Activated naive CD8-positive, alpha-beta T cell treated with anti-CD3 and anti-CD28 coated beads, Interleukin-2, amount 50 U/mL, for 24 hours (primary cell): ENCODE measurements at regions not wholly inside any gene's neighbourhood (a gene's known extent, or its start where the extent isn't known, plus 50 kb on each side); places are given as distances from the start of the nearest gene placed in this dataset.
A peak's percentile ranks its signal among the peaks of the same experiment; 100 is the strongest.
"Not testable (repeated sequence)": the region's sequence is repeated elsewhere in the genome, so short reads cannot be mapped to it uniquely, and the experiment has no call there.

ENCODE experiments used
- ATAC-seq: fragments of 150-1000 bp; cut with Tn5 transposase; one replicate; pipeline ENCODE4 v1.10.0; 2021
- DNase-seq: peaks from one replicate; pipeline ENCODE4 v3.0.0; 2021
- H3K27ac Mint-ChIP-seq: one replicate; pipeline ENCODE4 v1.8.0; 2021; ENCODE audit warnings: mild to moderate bottlenecking, mixed read lengths
- H3K27me3 Mint-ChIP-seq: one replicate; pipeline ENCODE4 v1.8.0; 2021; ENCODE audit warnings: mixed read lengths
- H3K36me3 Mint-ChIP-seq: one replicate; pipeline ENCODE4 v1.8.0; 2021; ENCODE audit warnings: low read depth, mixed read lengths
- H3K4me1 Mint-ChIP-seq: one replicate; pipeline ENCODE4 v1.8.0; 2021; ENCODE audit warnings: mixed read lengths
- H3K4me3 Mint-ChIP-seq: one replicate; pipeline ENCODE4 v1.8.0; 2021; ENCODE audit warnings: mild to moderate bottlenecking, moderate library complexity, mixed read lengths
- H3K9me3 Mint-ChIP-seq: one replicate; pipeline ENCODE4 v1.8.0; 2021; ENCODE audit warnings: mixed read lengths

- peaks cover 5% of the 10 kb centered on the region for H3K36me3 Mint-ChIP-seq
- H3K4me3 Mint-ChIP-seq = no peak overlapping the region
- no peak overlapping the region for H3K27ac Mint-ChIP-seq
- no peaks in the 10 kb centered on the region for H3K9me3 Mint-ChIP-seq
- H3K4me1 Mint-ChIP-seq = peaks cover 19% of the 10 kb centered on the region
- DNase-seq (no peak), ATAC-seq (no peak)
- H3K27me3 Mint-ChIP-seq = no peaks in the 10 kb centered on the region
These were observed 483.6 kb upstream of the RGS6 start for GRCh38 chr14:71448431-71449315.

- ATAC-seq = no peak
- peaks cover 5% of the 10 kb centered on the region for H3K36me3 Mint-ChIP-seq
- H3K27me3 Mint-ChIP-seq = no peaks in the 10 kb centered on the region
- H3K27ac Mint-ChIP-seq = no peak overlapping the region
- no peak for DNase-seq
- H3K9me3 Mint-ChIP-seq = no peaks in the 10 kb centered on the region
- H3K4me3 Mint-ChIP-seq = no peak overlapping the region
- peaks cover 17% of the 10 kb centered on the region for H3K4me1 Mint-ChIP-seq
These were observed 482.7 kb upstream of the RGS6 start for GRCh38 chr14:71449316-71450055.

GRCh38 chr14:71451501-71451900, 480.7 kb upstream of the RGS6 start:
- ATAC-seq (no peak), DNase-seq (no peak)
- Mint-ChIP-seq H3K27ac (no peak overlapping the region), H3K36me3 (peaks cover 8% of the 10 kb centered on the region), H3K9me3 (no peaks in the 10 kb centered on the region), H3K4me1 (peaks cover 21% of the 10 kb centered on the region), H3K27me3 (no peaks in the 10 kb centered on the region), H3K4me3 (no peak overlapping the region)

- DNase-seq (no peak), ATAC-seq (peak; percentile 61)
- Mint-ChIP-seq H3K36me3 (peaks cover 8% of the 10 kb centered on the region), H3K4me1 (peaks cover 21% of the 10 kb centered on the region), H3K4me3 (no peak overlapping the region), H3K27ac (no peak overlapping the region), H3K9me3 (no peaks in the 10 kb centered on the region), H3K27me3 (no peaks in the 10 kb centered on the region)
These were observed 479.7 kb upstream of the RGS6 start for GRCh38 chr14:71452539-71452938.

- Mint-ChIP-seq H3K9me3 (no peaks in the 10 kb centered on the region), H3K27me3 (no peaks in the 10 kb centered on the region), H3K36me3 (peaks cover 11% of the 10 kb centered on the region), H3K27ac (no peak overlapping the region), H3K4me3 (no peak overlapping the region), H3K4me1 (peaks cover 21% of the 10 kb centered on the region)
- no peak for ATAC-seq
- DNase-seq = no peak
These were observed 479.2 kb upstream of the RGS6 start for GRCh38 chr14:71452987-71453386.

GRCh38 chr14:71454010-71454409, 478.2 kb upstream of the RGS6 start:
- Mint-ChIP-seq H3K4me3 (no peak overlapping the region), H3K9me3 (no peaks in the 10 kb centered on the region), H3K27ac (no peak overlapping the region), H3K4me1 (peaks cover 16% of the 10 kb centered on the region), H3K36me3 (peaks cover 11% of the 10 kb centered on the region), H3K27me3 (no peaks in the 10 kb centered on the region)
- no peak for ATAC-seq
- no peak for DNase-seq

- H3K27ac Mint-ChIP-seq = no peak overlapping the region
- no peak overlapping the region for H3K4me3 Mint-ChIP-seq
- H3K36me3 Mint-ChIP-seq = peaks cover 13% of the 10 kb centered on the region
- no peak for DNase-seq
- H3K27me3 Mint-ChIP-seq = no peaks in the 10 kb centered on the region
- ATAC-seq = no peak
- peaks cover 14% of the 10 kb centered on the region for H3K4me1 Mint-ChIP-seq
- no peaks in the 10 kb centered on the region for H3K9me3 Mint-ChIP-seq
These were observed 477.5 kb upstream of the RGS6 start for GRCh38 chr14:71454513-71455332.

GRCh38 chr14:71460091-71460490, 472.1 kb upstream of the RGS6 start:
- Mint-ChIP-seq H3K27me3 (no peaks in the 10 kb centered on the region), H3K36me3 (peaks cover 37% of the 10 kb centered on the region)

GRCh38 chr14:71461617-71462016, 470.6 kb upstream of the RGS6 start:
- H3K36me3 Mint-ChIP-seq = peaks cover 36% of the 10 kb centered on the region
- H3K4me3 Mint-ChIP-seq, H3K27ac Mint-ChIP-seq, ATAC-seq, DNase-seq, H3K9me3 Mint-ChIP-seq, H3K27me3 Mint-ChIP-seq, H3K4me1 Mint-ChIP-seq: not testable (repeated sequence)

More at GRCh38 chr14:71460091-71460490, 472.1 kb upstream of the RGS6 start:
- ATAC-seq (no peak), DNase-seq (no peak)
- peaks cover 3% of the 10 kb centered on the region for H3K9me3 Mint-ChIP-seq
- peaks cover 2% of the 10 kb centered on the region for H3K4me1 Mint-ChIP-seq
- no peak overlapping the region for H3K4me3 Mint-ChIP-seq
- no peak overlapping the region for H3K27ac Mint-ChIP-seq

- H3K4me1 Mint-ChIP-seq = no peaks in the 10 kb centered on the region
- H3K36me3 Mint-ChIP-seq = peaks cover 44% of the 10 kb centered on the region
- no peak overlapping the region for H3K27ac Mint-ChIP-seq
- ATAC-seq = no peak
- H3K27me3 Mint-ChIP-seq = no peaks in the 10 kb centered on the region
- H3K4me3 Mint-ChIP-seq = no peak overlapping the region
- no peak for DNase-seq
- H3K9me3 Mint-ChIP-seq = peaks cover 9% of the 10 kb centered on the region
These were observed 468.4 kb upstream of the RGS6 start for GRCh38 chr14:71463807-71464206.

- Mint-ChIP-seq H3K27ac (no peak overlapping the region), H3K4me3 (no peak overlapping the region), H3K36me3 (peaks cover 44% of the 10 kb centered on the region), H3K27me3 (no peaks in the 10 kb centered on the region), H3K4me1 (peaks cover 2% of the 10 kb centered on the region), H3K9me3 (peaks cover 9% of the 10 kb centered on the region)
- ATAC-seq (no peak), DNase-seq (no peak)
These were observed 467.4 kb upstream of the RGS6 start for GRCh38 chr14:71464840-71465239.

- H3K27me3 Mint-ChIP-seq = no peaks in the 10 kb centered on the region
- H3K9me3 Mint-ChIP-seq = peaks cover 9% of the 10 kb centered on the region
- peaks cover 40% of the 10 kb centered on the region for H3K36me3 Mint-ChIP-seq
- no peak overlapping the region for H3K27ac Mint-ChIP-seq
- ATAC-seq (no peak), DNase-seq (no peak)
- H3K4me3 Mint-ChIP-seq = no peak overlapping the region
- peaks cover 2% of the 10 kb centered on the region for H3K4me1 Mint-ChIP-seq
These were observed 466.9 kb upstream of the RGS6 start for GRCh38 chr14:71465316-71465715.

GRCh38 chr14:71466251-71466650, 466.0 kb upstream of the RGS6 start:
- H3K4me1 Mint-ChIP-seq = peaks cover 3% of the 10 kb centered on the region
- DNase-seq (no peak), ATAC-seq (no peak)
- H3K9me3 Mint-ChIP-seq = peaks cover 9% of the 10 kb centered on the region
- H3K4me3 Mint-ChIP-seq = no peak overlapping the region
- no peaks in the 10 kb centered on the region for H3K27me3 Mint-ChIP-seq
- H3K27ac Mint-ChIP-seq = no peak overlapping the region
- peaks cover 30% of the 10 kb centered on the region for H3K36me3 Mint-ChIP-seq

GRCh38 chr14:71466946-71467345, 465.3 kb upstream of the RGS6 start:
- DNase-seq = no peak

More at GRCh38 chr14:71466946-71467345, 465.3 kb upstream of the RGS6 start:
- Mint-ChIP-seq H3K9me3 (peaks cover 9% of the 10 kb centered on the region), H3K4me1 (peaks cover 10% of the 10 kb centered on the region), H3K27ac (no peak overlapping the region), H3K27me3 (no peaks in the 10 kb centered on the region), H3K4me3 (no peak overlapping the region), H3K36me3 (peaks cover 27% of the 10 kb centered on the region)
- no peak for ATAC-seq
